ENCODE measurements at regions not wholly inside any gene's neighbourhood (a gene's known extent, or its start where the extent isn't known, plus 50 kb on each side); places are given as distances from the start of the nearest gene placed in this dataset.

- POLR2A ChIA-PET = no interaction called here
- Histone ChIP-seq H3K4me2 (replicated peaks; ENCODE audit: low read depth, low read length, poor library complexity, severe bottlenecking) (no peak overlapping the region), H4K20me1 (ENCODE audit: control insufficient read depth, insufficient read depth, low read length, poor library complexity, severe bottlenecking) (no peaks in the 10 kb centered on the region), H3K36me3 (replicated peaks in 1 of 2; ENCODE audit: control extremely low read depth in 1 of 2, control insufficient read depth in 1 of 2, extremely low read depth in 1 of 2, insufficient read depth in 2 of 2, low read length in 1 of 2) (no peaks in the 10 kb centered on the region), H3K9me3 (ENCODE audit: control extremely low read depth in 1 of 3, control insufficient read depth in 2 of 3, insufficient read depth in 1 of 3, low read length in 2 of 3) (peaks cover 0 to 6% (median 0%) of the 10 kb centered on the region in 3 donors), H3K27me3 (replicated peaks in 1 of 4; ENCODE audit: control extremely low read depth in 1 of 4, control insufficient read depth in 3 of 4, insufficient read depth in 4 of 4, low read length in 3 of 4) (no peaks in the 10 kb centered on the region), H2AFZ (ENCODE audit: insufficient read depth, low read depth, low read length, poor library complexity, severe bottlenecking) (no peak overlapping the region), H3K27ac (ENCODE audit: low read length in 2 of 2) (no peak overlapping the region), H3K9ac (ENCODE audit: low read length) (no peak overlapping the region), H3K79me2 (ENCODE audit: control insufficient read depth, insufficient read depth, low read length) (no peaks in the 10 kb centered on the region), H3K4me1 (ENCODE audit: control insufficient read depth in 2 of 2, insufficient read depth in 2 of 2, low read length in 2 of 2) (no peaks in the 10 kb centered on the region), H3K4me3 (ENCODE audit: control extremely low read depth in 1 of 5, extremely low read depth in 1 of 5, insufficient read depth in 1 of 5, low read depth in 2 of 5, low read length in 4 of 5) (no peak overlapping the region)
- no peak for ATAC-seq (ENCODE audit: low read depth)
- Mint-ChIP-seq H3K4me3 (no peak overlapping the region), H3K9me3 (ENCODE audit: insufficient read depth) (peaks cover 6% of the 10 kb centered on the region), H3K27ac (no peak overlapping the region), H3K4me1 (no peaks in the 10 kb centered on the region), H3K27me3 (no peaks in the 10 kb centered on the region)
- DNase-seq = no peak
- TF ChIP-seq CTCF (IDR thresholded peaks at IDR 0.05) (no peak), EZH2 (IDR thresholded peaks at IDR 0.05; ENCODE audit: borderline replicate concordance, insufficient read depth, low read depth, low read length, poor library complexity, severe bottlenecking) (no peak)
- intact Hi-C loops (cut with micrococcal nuclease) = no loop called here
- 100% methylated on average over 2 of the region's 5 CpGs for WGBS (ENCODE audit: insufficient coverage)
- CTCF ChIA-PET = no interaction called here
Observed at GRCh38 chr14:44162197-44162596, 344.9 kb downstream of the FSCB start.

- Histone ChIP-seq H2AFZ (ENCODE audit: insufficient read depth, low read depth, low read length, poor library complexity, severe bottlenecking) (no peak overlapping the region), H3K79me2 (ENCODE audit: control insufficient read depth, insufficient read depth, low read length) (no peaks in the 10 kb centered on the region), H3K9ac (ENCODE audit: low read length) (no peak overlapping the region), H3K9me3 (ENCODE audit: control extremely low read depth in 1 of 3, control insufficient read depth in 2 of 3, insufficient read depth in 1 of 3, low read length in 2 of 3) (peaks cover 0 to 7% (median 0%) of the 10 kb centered on the region in 3 donors), H3K4me1 (ENCODE audit: control insufficient read depth in 2 of 2, insufficient read depth in 2 of 2, low read length in 2 of 2) (no peaks in the 10 kb centered on the region), H3K27me3 (replicated peaks in 1 of 4; ENCODE audit: control extremely low read depth in 1 of 4, control insufficient read depth in 3 of 4, insufficient read depth in 4 of 4, low read length in 3 of 4) (no peaks in the 10 kb centered on the region), H3K36me3 (replicated peaks in 1 of 2; ENCODE audit: control extremely low read depth in 1 of 2, control insufficient read depth in 1 of 2, extremely low read depth in 1 of 2, insufficient read depth in 2 of 2, low read length in 1 of 2) (no peaks in the 10 kb centered on the region), H4K20me1 (ENCODE audit: control insufficient read depth, insufficient read depth, low read length, poor library complexity, severe bottlenecking) (no peaks in the 10 kb centered on the region), H3K4me3 (ENCODE audit: control extremely low read depth in 1 of 5, extremely low read depth in 1 of 5, insufficient read depth in 1 of 5, low read depth in 2 of 5, low read length in 4 of 5) (no peak overlapping the region), H3K4me2 (replicated peaks; ENCODE audit: low read depth, low read length, poor library complexity, severe bottlenecking) (no peak overlapping the region), H3K27ac (ENCODE audit: low read length in 2 of 2) (no peak overlapping the region)
- ATAC-seq (ENCODE audit: low read depth) = no peak
- H3K27ac Mint-ChIP-seq = no peak overlapping the region
- H3K27me3 Mint-ChIP-seq = no peaks in the 10 kb centered on the region
- TF ChIP-seq EZH2 (IDR thresholded peaks at IDR 0.05; ENCODE audit: borderline replicate concordance, insufficient read depth, low read depth, low read length, poor library complexity, severe bottlenecking) = no peak
- TF ChIP-seq CTCF (IDR thresholded peaks at IDR 0.05) = no peak
- no peak overlapping the region for H3K4me3 Mint-ChIP-seq
- intact Hi-C loops (cut with micrococcal nuclease) = no loop called here
- DNase-seq = no peak
- ChIA-PET CTCF (no interaction called here), POLR2A (no interaction called here)
- peaks cover 2% of the 10 kb centered on the region for H3K9me3 Mint-ChIP-seq (ENCODE audit: insufficient read depth)
- H3K4me1 Mint-ChIP-seq = peaks cover 2% of the 10 kb centered on the region
Observed at GRCh38 chr14:44154874-44155273, 352.2 kb downstream of the FSCB start.

Data from B cell (primary cell).